Cardiac fibroblast (primary cell): ENCODE measurements at regions not wholly inside any gene's neighbourhood (a gene's known extent, or its start where the extent isn't known, plus 50 kb on each side); places are given as distances from the start of the nearest gene placed in this dataset.

Source experiments
- DNase-seq, 2 donors: peaks; one replicate each; pipeline versions ENCODE4 v3.0.0 to v3.0.0-alpha.2; 2010; ENCODE audit warnings: low read depth in 2 of 2
- H3K4me3 ChIP-seq, 2 donors: replicated peaks in 1 of 2; 1 replicate in 1 of 2; 2 replicates in 1 of 2; pipeline ENCODE4 v1.5.1; 2011; ENCODE audit warnings: low read depth in 2 of 2, low read length in 2 of 2, mild to moderate bottlenecking in 2 of 2, moderate library complexity in 1 of 2
- CTCF ChIP-seq: IDR thresholded peaks from one replicate; pipeline ENCODE4 v1.5.1; 2011; ENCODE audit warnings: low read depth, mild to moderate bottlenecking, low read length, inconsistent platforms

DNA sequence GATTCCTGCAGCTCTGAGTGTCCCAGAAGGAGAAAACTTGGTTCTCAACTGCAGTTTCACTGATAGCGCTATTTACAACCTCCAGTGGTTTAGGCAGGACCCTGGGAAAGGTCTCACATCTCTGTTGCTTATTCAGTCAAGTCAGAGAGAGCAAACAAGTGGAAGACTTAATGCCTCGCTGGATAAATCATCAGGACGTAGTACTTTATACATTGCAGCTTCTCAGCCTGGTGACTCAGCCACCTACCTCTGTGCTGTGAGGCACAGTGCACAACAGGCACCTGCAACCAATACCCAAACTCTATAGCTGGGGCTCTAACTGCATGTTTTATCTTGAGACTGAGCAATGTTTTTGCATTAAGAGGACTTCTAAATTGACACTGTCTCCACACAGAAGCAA is 379.2 kb upstream of the OR4E1 start:
- no peak overlapping the region for H3K4me3 ChIP-seq
- no peak for DNase-seq
- TF ChIP-seq CTCF: no peak

DNA sequence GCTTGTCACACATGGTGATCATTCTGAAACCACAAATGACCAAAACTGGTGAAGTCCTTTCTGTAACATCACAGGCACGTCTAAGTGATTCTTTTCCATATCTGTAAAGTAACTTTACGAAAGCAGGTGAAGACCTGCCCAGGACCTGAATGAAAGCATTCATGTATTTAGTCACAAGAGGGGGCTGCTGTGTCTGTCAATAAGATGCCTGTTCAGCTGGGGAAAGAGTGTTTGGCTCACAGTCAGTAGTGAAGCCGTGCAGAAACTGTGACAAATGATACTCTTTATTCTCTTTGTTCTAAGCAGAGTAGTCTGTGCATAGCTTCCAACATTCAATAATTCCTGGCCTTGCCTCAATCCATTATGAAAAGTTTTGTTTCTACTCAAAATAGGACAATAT is 373.5 kb upstream of the OR4E1 start:
- TF ChIP-seq CTCF: no peak
- no peak overlapping the region for H3K4me3 ChIP-seq
- DNase-seq: no peak

DNA sequence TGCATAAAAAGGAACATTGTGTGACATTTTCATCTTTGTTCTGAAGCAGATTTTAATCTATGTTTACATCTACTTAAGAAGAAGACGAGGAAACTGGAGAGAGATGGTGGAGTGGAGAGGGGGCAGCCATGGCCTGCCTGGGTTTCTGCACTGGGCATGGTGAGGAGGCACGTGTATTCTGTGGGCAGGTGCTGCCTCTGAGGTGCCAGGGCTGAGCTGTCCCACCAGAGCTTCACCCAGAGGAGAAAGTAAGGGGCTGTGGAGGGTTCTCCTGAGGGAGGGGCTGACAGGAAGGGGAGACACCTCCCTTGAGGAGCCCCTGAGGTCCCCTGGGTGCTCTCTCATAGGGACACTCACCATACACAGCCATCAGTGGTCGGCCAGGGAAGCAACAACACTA is 372.4 kb upstream of the OR4E1 start:
- H3K4me3 ChIP-seq: no peak overlapping the region
- TF ChIP-seq CTCF: no peak
- no peak for DNase-seq

DNA sequence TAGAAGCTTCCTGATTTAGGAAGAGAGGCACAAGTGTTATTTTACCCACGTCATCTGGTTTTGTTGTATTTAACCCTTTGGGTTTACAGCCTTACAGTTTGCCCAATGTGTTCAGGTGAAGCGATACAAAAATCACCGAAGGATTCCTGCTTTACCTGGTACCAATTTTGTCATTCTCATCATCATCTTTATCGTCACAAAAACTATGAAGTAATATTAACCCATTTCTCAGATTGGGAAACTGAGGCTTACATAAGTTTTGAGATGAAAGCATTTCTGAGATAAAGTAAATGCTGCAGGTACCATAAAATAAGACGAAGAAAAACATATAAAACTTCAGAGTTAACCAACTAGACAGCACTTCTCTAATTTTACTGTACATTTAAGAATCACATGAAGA is 370.6 kb upstream of the OR4E1 start:
- no peak for TF ChIP-seq CTCF
- DNase-seq: no peak
- H3K4me3 ChIP-seq: no peak overlapping the region

DNA sequence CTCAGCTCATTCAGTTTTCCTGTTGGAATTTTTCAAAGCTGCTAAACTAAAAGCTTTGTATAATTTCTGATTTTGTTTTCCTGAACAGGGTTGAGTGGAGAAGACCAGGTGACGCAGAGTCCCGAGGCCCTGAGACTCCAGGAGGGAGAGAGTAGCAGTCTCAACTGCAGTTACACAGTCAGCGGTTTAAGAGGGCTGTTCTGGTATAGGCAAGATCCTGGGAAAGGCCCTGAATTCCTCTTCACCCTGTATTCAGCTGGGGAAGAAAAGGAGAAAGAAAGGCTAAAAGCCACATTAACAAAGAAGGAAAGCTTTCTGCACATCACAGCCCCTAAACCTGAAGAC is 367.1 kb upstream of the OR4E1 start:
- H3K4me3 ChIP-seq: no peak overlapping the region
- no peak for TF ChIP-seq CTCF
- no peak for DNase-seq

- H3K4me3 ChIP-seq: no peak overlapping the region
- TF ChIP-seq CTCF: peak; percentile 7
- peak in 1 of 2 donors; percentile 2 for DNase-seq
These were observed 366.5 kb upstream of the OR4E1 start for GRCh38 chr14:22039938-22040780.

- no peak overlapping the region for H3K4me3 ChIP-seq
- no peak for DNase-seq
- TF ChIP-seq CTCF: no peak
These were observed 363.1 kb upstream of the OR4E1 start for GRCh38 chr14:22036541-22037239.
